ENCODE measurements at regions not wholly inside any gene's neighbourhood (a gene's known extent, or its start where the extent isn't known, plus 50 kb on each side); places are given as distances from the start of the nearest gene placed in this dataset.
"Not testable (repeated sequence)": the region's sequence is repeated elsewhere in the genome, so short reads cannot be mapped to it uniquely, and the experiment has no call there.

- no peak for DNase-seq
These were observed 133.0 kb upstream of the C11orf58 start for GRCh38 chr11:16605389-16605893.

GRCh38 chr11:16604794-16605388, 133.6 kb upstream of the C11orf58 start:
- no peak for DNase-seq

DNA sequence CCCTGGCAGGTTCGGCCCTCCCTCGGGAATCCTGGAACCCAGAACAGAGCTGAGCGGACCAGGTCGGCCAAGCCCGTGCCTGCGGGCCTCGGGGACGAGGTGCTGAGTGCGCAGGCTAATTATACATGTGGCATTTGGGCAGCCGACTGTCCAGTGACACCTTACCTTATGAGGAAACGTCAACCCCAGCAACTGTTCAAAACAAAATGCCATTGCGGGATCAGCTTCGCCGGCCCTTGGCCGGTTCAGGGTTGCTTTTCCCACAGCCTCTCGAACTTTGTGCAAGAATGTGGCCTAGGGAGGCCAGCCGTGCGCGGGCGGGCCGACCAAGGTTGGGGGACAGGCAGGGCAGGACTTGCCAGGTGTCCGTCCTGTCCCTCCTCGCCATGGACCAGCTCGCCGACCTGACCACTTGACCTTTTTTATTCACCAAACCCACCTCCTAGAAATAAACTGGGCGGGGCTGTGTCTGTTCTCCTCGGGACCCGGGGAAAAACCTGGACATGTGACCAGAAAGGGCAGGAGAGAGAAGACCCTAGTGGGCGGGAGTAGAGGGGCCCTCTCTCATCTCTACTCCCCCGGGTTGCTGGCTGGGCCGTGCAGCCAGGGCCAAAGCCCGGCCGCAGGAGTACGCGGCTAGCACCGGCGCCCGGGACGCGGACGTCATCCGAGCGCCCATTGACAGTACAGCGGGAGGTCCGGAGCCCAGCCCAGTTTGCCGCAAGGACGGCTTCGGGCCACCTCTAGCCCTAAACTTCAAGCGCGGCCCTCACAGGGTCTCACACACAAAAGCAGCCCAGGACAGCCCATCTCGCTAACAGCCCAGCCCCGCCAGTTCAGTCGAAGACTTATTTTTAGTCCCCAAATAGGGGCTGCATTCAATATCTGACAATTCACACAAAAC, 134.3 kb upstream of the C11orf58 start:
- no peak for DNase-seq

GRCh38 chr11:16603245-16603644, 135.2 kb upstream of the C11orf58 start:
- no peak for DNase-seq

DNA sequence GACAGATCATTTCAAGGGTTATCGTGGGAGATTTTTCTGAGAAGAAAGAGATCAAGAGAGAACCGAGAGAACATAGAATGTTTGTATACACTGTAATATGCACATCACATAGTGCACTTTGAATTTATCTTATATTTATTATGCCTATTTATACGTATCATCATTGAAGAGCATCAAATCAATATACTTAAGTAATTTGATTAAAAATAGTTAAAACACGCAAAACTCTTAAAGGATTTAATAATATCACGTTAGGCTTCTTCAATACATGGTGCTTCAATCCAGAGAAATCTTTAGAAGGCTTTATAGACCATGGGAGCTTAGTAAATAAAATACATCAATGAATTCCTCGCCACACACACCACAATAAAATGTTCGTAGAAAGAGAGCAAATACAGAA, 139.5 kb upstream of the C11orf58 start:
- no peak for DNase-seq

DNA sequence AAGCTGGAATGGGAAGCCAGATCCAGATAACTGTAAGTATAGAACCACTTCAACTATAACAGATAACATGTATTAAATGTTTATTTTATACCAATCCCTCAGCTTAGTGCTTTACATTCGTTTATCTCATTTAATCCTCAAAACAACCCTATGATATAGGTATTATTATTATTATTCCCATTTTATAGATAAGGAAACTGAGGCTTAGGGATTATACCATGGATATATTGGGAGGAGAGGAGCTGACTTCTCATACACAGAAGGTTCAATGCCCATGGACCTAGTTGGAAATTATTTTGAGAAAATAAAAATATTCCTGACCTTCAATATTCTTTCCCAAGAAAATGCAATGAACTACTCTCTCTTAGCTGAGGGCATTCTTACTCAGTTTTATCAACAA, 140.4 kb upstream of the C11orf58 start:
- DNase-seq = no peak

GRCh38 chr11:16596231-16596630, 142.2 kb upstream of the C11orf58 start:
- no peak for DNase-seq

DNA sequence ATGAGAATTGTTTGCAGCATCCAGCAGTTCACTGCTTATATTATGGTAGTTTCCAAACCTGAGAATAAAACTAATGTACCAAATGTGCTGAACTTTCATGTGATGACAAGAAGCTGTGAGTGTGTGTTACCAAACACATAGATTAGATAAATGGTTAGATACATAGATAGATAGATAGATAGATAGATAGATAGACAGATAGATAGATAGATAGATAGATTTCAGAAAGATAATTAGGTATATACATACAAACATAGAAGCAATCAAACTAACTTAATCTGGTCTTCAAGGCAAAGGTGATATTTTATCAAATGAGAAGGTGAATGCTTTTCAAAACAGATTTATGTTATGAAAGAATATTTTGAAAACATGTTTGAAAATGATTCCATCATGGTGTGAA, 147.3 kb upstream of the C11orf58 start:
- DNase-seq = no peak

- no peak for DNase-seq
These were observed 150.8 kb upstream of the C11orf58 start for GRCh38 chr11:16587670-16588069.

DNA sequence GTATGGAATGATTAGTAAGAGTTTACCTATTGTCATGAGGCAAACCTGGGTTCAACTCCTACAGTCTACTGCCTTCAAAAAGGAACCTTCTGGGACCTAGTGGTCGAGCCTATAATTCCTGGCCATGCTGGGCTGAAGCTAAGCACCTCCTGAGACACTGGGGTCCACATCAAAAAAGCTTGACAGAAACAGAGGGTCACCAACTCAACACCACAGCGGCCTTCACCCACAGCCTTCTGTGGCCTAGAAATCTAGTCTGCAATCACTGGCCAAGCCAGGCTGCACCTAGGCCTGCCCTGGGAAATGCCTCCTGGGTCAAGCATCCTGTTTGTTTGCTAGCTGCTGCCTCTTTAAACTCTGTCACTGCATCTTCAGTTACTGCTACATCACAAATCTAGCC, 153.9 kb upstream of the C11orf58 start:
- DNase-seq = no peak

GRCh38 chr11:16581078-16581477, 157.4 kb upstream of the C11orf58 start:
- not testable (repeated sequence) for DNase-seq

DNA sequence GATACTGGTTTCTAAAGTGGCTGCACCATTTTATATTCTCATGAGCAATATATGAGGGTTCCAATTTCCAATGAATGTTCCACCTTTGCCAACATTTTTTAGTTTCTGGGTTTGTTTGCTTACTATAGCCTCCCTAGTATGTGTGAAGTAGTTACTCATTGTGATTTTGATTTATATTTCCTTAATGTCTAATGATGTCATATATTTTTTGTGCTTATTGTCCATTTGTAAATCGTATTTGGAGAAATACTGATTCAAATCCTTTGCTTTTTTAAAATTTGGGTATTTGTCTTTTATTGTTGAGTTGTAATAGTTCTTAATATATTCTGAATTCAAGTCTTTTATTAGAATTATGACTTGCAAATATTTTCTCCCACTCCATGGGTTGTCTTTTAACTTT, 161.0 kb upstream of the C11orf58 start:
- DNase-seq = no peak

DNA sequence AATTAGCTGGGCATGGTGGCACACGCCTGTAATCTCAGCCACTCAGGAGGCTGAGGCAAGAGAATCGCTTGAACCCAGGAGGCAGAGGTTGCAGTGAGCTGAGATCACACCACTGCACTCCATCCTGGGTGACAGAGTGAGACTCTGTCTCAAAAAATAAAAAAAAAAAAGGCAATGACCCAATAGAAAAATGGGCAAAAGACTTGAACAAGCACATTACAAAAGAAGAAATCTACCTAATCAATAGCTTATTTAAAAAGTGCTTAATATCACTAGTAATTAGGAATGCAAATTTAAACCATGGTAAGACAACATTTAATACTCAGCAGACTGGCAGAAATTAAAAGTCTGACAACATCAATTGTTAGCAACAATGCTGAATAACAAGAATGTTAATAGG, 163.6 kb upstream of the C11orf58 start:
- not testable (repeated sequence) for DNase-seq

GRCh38 chr11:16572945-16573344, 165.5 kb upstream of the C11orf58 start:
- no peak for DNase-seq

DNA sequence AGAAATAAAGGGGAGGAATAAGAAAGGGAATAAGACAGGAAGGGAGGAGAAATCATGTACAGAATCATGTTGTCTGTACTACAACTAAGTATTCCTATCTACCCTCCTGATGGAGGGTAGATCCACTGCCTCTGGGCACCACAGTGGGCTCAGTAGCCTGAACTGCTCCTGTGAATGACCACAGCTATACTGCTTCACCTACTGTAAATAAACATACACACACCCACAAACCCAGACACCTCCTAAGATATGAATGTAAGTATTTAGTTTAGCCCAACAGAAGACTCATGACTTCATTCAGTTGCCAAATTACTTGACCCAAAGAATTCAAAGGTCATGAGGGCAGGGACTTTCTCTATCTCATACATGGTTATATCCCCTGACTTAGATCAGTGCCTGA, 177.3 kb upstream of the C11orf58 start:
- DNase-seq = no peak

GRCh38 chr11:16558494-16558893, 180.0 kb upstream of the C11orf58 start:
- no peak for DNase-seq

GRCh38 chr11:16555956-16556355, 182.5 kb upstream of the C11orf58 start:
- no peak for DNase-seq

DNA sequence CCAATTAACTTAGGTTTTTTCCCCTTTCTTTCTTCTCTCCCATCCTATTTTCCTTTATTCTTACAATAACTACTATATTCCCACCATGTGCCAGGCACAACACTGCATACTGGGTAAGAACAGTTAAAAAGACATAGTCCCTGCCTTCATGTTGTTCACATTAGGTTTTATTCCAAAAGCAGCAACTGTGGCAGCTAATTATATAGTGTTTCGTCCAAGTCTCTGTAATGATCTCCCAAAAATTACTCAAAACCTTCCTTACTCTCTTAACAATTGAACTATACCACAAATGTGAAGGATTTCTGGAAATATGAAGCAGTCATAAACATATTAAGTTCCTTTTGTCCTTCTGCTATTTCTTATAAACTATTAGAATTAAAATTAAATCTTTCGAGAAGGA, 184.1 kb upstream of the C11orf58 start:
- no peak for DNase-seq

DNA sequence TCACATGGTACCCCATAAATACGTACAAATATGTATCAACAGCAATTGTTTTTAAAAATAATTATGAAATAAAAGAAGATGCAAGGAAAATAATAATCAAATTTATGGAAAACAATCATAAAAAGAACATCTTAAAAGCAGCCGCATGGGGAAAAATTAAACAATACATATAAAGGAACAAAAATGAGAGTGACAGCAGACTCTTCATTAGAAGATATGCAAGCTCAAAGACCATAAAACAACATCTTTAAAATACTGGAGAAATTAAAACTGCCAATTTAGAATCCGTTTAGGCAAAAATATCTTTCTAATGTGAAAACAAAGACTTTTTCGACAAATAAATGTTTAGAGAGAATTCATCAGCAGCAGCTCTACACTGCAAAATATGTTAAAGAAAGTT, 190.6 kb upstream of the C11orf58 start:
- DNase-seq = no peak

- DNase-seq = no peak
These were observed 187.3 kb upstream of the SOX6 start for GRCh38 chr11:16543642-16544041.

- DNase-seq = no peak
These were observed 186.0 kb upstream of the SOX6 start for GRCh38 chr11:16542353-16542752.

DNA sequence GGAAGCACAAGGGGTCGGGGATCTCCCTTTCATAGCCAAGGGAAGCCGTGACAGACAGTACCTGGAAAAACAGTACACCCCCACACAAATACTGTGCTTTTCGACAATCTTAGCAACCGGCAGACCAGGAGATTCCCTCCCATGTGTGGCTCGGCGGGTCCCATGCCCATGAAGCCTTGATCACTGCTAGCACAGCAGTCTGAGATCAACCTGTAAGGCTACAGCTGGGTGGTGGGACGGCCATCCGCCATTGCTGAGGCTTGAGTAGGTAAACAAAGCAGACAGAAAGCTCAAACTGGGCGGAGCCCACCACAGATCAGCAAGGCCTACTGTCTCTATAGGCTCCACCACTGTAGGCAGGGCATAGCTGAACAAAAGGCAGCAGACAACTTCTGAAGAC, 180.2 kb upstream of the SOX6 start:
- DNase-seq = no peak

GRCh38 chr11:16528639-16529038, 172.3 kb upstream of the SOX6 start:
- no peak for DNase-seq

DNA sequence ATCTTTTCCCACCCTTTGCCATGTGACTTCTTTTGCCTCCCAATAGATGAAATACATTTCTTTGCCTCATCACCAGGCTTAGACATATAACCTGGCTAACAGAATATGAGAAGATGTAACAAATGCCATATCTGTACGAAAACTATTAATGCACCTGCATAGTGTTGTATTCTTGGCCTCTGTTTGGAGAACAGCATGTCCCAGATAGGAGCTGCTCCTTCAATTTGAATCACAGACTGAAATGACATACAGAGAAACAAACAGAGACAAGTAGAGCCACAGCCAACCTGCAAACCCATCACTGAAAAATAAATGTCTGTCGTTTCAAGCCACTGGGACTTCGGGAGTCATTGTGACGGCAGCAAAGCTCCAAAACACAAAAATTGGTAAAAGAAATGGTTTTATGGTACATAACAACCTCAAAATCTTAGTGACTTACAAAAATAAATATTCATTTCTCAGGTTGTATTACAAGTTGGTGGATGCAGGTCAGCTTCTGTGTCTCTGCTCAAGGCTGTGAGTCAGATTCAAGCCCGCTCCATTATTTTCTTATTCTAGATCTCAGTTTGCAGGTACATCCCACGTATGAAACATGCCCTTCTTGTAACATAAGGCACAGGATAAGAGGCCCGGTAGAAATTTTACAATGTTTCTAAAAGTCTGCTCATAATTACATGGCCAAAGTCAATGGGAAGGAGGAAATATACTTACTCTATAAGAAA, 171.3 kb upstream of the SOX6 start:
- no peak for DNase-seq

Measured in NCI-H187 treated with DMSO at 0.1 percent for 48 hours (cell line).